B cell (primary cell): ENCODE measurements at regions not wholly inside any gene's neighbourhood (a gene's known extent, or its start where the extent isn't known, plus 50 kb on each side); places are given as distances from the start of the nearest gene placed in this dataset.

ENCODE experiments used
- CTCF ChIP-seq: fragments of 200-600 bp; IDR thresholded peaks from one replicate; pipeline ENCODE4 v1.8.0; 2022; ENCODE audit warnings: antibody characterized with exemption, mild to moderate bottlenecking
- EZH2 ChIP-seq: IDR thresholded peaks from 2 replicates; pipeline ENCODE4 v1.6.1; 2012; ENCODE audit warnings: borderline replicate concordance, low read depth, mild to moderate bottlenecking, moderate library complexity, low read length; ENCODE audit not compliant: insufficient read depth, poor library complexity, severe bottlenecking

- TF ChIP-seq CTCF: no peak
- no peak for TF ChIP-seq EZH2
These were observed 264.3 kb upstream of the LRTM1 start for GRCh38 chr3:55191911-55192775.
